Right kidney (tissue), 1 donor: ENCODE measurements at regions not wholly inside any gene's neighbourhood (a gene's known extent, or its start where the extent isn't known, plus 50 kb on each side); places are given as distances from the start of the nearest gene placed in this dataset.

Experiments used
- DNase-seq: peaks from one replicate; pipeline ENCODE4 v3.0.0-alpha.2; 2016

DNA sequence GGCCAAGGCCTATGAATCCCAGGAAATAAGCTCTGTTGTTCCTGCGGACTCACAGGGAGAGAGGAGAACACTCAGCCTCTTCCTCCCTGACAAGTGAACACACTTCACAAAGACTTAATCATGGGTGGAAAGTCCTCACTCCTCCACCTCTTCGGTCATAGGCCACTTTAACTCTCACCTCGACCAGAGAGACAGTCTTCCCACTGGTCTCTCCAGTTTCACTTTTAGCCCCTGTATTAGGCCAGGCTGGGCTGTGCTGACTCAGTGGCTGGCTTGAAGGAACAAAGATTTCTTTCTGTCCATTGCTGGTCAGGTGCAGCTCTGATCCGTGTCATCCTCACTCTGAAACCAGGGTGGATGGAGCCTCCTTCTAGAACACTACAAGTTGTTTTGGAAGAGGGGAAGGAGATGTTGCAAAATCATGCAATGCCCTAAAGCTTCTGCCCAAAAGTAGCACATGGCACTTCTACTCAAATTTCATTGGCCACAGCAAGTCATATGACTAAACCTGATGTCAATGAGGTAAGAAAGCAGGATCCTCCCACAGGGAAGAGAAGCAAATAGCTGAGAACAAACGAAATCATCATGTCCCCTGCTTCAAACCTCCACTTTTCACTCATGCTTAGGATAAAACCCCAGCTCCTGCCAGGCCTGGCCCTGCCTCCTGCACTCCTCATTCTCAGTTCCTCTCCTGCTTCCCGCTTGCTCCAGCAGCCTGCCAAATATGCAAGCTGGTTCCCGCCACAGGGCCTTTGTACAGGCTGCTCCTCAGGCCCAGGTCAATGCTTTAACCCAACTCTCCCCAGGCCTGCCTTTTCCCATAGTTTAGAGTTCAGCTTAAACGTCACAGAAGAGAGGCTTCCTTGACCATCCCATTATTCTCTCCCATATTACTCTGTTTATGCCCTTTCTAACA, 150.5 kb upstream of the RUNX3 start:
- no peak for DNase-seq

DNA sequence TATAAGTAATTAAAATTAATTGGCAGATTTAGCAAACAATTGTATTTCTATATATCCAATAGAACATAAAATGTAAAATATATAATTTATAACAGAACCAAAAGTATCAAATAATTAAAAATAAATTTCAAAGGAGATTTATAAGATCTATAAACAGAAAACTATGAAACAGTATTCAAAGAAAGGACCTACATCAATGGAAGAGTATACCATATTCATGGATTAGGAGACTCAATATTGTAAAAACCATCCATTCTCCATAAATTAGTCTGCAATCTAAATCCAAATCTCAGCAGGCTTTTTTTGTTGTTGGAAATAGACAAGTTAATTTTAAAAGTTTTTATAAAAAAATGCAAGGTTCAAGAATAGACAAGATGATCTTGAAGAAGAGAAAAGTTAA, 149.0 kb upstream of the RUNX3 start:
- DNase-seq: no peak

DNA sequence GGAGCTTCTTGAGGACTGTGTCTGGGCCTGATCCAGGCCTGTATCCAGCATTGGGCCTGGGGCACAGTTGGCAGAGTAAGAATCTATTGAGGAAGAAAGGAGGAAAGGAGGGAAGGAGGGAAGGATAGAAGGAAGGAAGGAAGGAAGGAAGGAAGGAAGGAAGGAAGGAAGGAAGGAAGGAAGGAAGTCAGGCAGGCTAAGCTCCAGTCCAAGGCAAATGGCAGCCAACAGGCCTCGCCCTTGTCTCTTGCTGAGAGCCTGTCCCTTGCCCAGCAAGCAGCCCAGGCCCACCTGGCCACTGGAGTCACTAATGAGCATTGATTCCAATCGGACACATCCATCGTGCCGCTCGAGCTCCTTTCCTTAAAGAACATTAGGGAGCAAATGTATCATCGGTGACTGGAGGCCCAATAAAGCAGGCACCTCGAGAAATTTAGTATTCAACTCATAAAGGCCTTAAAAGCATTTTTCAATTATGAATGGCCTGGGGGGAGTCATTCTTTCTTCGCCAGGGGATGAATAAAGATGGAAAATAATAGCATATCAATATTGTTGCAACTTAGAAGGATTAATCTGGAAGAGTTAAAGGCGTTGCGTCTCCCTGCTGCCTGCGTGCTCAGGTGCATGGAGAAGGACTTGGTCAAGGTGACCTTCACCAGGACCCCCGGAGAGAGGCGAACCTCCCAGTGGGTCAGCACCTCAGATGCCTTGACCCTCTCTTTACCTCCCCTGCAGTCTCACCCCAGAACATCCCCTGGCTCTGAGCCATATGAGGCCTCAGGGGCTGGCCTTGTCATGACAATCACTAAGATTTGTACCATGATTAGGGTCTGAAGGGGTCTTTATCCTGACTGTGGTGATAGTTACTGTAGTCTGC, 144.5 kb upstream of the RUNX3 start:
- no peak for DNase-seq

DNA sequence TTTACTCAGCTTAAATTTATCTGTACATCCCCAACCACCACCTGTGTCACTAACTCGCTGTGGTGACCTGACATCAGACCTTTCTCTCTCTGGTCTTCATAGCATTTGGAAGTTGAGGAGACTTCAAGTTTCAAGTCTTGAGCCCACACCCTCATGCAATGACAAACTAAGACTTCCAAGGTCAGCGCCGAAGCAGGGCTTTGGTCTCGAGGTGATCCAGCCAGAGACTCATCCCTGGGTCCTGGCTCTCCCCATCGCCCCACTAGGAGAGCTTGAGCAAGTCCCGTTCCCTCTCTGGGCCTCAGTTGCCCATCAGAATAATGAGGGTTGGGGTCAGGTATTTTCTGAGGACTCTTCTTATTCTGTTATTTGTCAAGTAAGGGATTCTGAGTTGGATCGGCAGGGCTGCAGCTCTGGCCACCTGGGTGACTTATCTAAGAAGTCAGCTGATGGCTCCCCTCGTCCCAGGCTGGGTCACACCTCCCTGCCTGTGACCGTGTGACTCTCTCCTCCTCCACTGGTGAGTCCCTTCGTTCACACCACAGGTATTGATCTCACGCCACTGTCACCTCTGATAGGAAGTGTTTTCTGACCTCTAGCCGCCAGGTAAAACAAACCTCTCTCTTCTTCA, 143.7 kb upstream of the RUNX3 start:
- no peak for DNase-seq

DNA sequence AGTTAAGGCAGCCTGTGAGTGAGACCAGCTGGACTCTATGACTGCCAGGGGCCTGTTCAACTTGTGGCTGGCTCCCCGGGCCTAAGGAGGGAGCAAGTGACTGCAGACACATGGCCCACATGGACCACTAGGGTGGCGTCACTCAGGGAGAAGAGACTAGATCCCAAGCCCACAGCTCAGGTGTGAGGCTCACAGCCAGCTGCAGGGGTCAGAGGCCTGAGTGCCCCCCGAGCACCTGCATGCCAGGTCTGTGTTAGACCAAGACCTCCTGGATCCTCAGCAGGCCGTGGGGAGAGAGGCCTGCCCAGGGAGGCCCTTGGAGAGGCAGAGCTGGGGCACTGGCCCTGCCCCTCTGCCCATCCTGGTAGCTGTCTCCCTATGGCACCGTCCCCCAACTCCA, 142.4 kb upstream of the RUNX3 start:
- DNase-seq: no peak

DNA sequence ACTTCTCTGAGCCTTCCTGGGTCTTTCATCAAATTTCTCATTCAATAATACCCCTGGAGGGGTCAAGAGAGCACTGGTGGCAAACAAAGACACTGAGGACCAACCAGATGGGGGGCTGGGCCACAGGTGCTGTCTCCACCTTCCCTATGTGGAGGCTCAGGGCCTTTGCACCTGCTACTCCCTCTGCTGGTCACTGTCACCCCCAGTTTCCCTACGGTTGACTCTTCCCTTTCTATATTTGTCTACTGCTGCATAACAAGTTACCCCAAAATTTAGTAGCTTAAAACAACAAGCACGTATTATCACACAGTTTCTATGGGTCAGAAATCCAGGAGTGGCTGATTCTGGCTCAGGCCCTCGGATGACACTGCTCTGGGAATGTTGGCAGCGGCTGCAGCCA, 138.8 kb upstream of the RUNX3 start:
- no peak for DNase-seq

DNA sequence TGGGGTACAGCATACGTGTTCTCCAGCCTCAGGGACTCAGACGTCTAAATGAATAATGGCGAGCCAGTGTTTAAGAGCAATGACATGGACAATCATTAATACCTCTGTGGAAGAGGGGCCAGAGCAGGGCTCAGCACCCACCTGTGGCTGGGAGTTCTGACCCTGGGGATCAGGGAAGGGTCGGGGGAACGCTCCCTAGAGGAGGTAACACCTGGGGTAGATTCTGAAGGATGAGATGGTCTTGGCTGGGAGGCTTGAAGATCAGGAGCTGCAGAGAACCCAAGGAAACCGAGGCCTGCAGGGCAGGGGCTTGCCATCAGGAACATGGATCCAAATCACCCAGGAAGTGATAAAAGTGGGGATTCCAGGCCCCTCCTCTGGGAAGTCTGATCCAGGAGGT, 138.2 kb upstream of the RUNX3 start:
- DNase-seq: no peak

DNA sequence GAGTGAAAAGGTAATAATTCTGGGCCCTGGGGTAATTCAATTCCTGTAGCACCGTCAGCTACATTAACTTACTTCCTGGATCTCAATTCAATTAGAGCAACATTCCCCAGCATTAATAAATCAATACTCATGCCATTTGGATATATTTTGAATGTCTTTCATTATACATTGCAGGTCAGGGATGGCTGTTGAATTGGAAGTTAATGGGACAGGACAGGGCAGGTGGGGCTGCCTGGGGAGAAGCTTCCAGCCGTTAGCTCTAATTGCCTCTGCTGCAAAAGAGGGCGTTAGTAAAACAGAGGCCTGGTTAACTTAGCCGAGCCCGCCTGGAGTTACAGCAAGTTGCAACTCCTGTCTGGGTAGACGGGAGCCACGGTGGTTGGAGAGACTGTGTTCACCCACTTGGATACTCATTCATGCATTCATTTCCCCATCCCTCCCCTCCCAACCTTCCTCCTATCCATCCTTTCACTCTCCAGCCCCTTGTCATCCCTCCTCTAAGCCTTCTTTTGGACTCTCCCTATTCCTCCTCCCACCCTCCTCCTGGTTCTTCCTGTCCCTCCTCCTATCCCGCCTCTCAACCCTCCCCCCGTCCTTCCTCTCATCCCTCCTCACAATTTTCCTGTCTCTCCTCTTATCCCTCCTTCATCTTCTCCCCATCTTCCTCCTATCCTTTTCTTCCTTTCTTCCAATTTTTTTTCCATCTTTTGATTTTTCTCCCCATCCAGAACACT, 137.6 kb upstream of the RUNX3 start:
- no peak for DNase-seq

DNA sequence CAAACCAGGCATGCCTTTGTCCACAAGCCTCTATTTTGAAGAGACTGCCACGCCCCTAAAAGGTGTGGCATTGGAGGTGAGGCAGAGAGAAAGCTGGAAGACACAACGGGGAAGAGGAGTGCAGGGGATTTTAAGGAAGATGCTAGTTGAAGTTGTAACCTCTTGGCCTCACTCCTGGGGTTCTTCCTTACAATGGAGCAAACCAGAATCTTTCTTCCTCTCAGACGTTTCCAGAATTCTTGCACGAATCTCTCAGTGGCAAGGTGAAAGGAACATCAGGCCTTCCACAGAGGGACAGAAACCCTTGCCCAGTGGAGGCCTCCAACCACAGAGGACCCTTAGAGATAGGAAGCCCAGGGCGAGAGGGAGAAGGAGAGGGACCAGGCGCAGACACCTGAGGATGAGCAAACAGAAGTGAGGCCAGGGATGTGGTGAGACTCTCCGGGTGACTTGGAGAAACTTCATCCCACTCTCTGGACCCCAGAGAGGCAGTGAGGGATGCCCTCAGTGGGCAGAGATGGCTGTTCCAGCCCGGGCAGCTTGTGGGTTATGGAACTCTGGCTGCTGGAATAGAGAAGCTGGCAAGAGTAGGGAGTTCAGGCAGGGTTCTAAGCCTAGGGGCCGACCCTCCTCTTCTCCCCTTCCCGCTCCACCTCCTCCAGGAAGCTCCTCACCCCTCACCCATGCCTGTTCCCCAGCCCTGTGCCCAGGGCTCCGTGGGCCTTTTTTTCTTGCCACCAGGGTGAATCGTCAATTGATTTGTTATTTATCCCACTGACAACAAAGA, 136.8 kb upstream of the RUNX3 start:
- DNase-seq: no peak

DNA sequence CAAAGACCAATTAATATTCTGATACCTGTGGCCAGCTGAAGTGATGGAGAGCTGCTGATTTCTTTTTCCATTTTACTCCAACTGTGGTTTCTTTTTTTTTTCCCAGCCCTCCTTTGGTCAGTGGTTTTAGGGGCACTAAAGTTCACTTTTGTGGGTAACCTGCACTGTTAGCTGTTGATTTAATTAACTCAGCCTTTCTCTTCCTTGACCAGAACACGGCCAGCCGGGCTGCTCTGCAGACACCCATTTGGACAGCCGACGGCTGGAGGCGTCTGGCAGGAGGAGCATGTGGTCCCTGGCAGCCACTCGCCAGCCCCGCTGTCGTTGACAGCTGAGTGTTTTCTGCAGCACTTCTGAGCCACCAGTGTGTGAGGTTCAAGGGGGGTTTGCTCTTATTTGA, 136.2 kb upstream of the RUNX3 start:
- no peak for DNase-seq

DNA sequence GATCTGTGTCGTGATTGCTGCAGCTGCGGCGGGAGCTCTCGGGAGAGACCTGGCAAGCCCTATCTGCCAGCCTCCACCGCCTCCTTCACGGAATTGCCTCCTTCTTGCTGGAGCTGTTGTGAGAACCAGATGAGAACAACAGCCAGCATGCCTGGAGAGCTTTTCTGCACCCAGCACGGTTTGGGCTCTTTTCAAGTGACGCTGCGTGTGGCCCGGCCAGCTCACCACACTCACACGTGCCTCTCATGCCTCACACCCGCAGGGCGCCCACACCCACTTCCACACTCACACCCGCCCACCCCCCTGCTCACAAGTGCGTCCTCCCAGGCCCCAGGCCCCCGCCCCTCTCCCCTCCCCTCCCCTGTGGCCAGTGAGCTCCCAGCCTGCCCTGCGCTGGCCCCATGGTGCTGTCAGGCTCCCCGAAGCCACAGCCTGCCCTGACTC, 135.7 kb upstream of the RUNX3 start:
- DNase-seq: no peak

DNA sequence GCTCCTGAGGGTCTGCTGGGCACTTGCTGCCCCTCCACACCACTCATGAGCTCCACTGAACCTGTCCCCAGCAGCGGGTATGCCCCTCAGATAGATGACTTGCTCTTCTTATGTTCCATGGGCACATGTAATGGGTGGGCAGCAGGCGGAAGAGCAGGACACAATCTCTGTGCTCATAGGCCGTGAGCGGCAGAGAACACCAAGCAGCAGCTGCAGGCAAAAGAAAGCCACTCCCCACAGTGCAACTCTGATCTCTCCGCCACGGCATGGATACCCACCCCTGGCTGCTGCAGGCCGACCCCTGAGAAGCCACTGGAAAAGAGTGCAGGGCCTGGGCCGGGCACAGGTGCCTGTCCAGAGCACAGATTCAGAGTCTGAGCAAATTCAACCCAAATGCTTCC, 135.2 kb upstream of the RUNX3 start:
- no peak for DNase-seq

DNA sequence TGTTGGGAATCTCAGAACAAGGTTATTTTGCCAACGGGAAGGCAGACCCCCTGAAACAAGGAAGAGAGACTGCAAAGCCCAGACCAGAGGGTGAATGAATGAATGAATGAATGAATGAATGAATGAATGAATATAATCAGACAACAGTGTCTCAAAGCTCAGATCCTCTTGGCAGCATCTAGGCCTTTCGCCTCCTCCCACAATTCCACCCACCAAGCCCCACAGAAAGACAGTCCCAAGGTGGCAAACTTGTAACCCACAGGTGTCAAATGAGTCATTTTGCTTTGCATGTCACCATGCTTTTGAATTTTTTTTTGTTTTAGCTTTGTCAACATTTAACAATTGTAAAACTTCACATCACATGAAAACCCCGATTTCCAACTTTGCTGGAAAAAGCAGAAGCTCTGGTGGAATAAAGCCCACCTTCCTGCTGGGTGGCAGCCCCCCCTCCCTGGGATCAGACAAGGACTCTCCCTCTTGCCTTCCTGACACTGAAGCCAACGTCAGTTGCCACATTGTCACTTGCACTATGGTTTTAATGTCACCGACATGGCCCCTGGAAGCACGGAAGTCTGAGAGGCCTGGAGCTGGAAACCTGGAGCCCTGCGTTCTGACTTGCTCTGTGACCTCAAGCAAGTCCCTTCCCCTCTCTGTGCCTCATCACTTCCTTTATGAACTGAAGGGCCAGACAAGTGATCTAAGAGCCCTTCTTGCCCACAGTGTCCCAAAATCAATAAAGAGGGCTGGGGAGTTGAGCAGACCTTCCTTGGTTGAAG, 134.6 kb upstream of the RUNX3 start:
- DNase-seq: no peak

DNA sequence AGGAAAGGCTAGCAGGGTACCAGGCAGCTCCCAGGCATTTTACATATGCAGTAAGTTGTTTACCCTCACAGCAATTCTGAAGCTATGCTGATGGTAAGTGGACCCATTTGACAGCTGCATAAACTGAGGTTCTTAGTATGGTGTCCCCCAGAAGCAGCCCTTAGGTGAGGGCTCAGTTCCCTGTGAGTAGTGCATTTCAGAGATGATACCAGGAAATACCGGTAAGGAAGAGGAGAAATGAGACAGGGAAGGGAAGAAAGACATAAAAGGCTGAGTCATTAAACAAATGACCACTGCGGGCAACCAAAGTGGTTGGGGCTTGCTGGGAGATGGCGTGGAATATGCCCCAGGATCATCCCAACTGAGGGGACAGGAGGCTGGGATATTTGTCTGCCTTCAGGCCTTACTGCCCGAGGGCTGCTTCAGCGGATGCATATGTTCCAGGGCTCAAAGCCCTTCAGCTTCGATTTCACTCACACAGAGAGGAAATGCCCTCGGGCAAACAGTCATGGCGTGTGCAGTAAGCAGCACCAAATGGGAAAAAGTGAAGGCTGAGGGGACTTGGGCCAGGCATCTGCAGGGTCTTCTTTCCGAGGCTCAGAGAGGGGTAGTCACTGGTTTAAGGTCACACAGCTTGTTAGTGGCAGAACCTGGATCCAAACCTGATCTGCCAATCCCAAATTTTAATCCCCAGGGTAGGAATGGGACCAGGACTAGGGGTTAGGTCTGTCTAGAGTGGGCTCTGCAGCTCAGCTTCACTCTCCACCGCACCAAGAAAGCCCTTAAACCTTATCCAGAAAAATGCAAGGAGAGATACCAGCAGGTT, 133.7 kb upstream of the RUNX3 start:
- no peak for DNase-seq

DNA sequence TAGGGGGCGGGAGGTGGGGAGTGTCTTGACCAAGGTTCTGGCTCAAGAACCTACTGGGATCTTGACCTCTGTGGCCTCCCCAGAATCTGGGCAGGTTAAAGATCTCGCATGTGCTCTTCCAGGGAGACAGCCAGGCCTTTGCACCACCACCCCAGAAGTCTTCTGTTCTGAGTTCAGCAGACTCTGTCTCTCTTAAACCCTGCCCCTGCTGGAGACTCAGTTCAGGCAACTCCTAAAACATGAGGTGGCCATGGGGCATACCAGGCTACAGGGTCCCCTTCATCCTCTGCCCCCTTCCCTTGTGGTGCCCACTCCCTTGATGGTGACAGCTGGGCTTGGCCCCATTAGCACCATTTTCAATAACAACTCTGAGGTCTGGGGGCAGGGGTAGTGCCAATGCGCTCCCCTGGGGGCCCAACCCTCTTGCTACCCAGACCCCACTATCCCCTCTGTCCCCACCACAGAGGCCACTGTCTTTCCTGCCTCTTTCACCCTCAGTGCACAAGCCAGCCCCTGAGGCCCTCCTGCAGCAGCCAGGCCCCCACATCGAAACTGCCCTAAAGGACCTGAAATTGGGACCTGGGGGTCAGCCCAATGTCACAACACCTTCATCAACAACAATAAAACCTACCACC, 132.7 kb upstream of the RUNX3 start:
- no peak for DNase-seq

DNA sequence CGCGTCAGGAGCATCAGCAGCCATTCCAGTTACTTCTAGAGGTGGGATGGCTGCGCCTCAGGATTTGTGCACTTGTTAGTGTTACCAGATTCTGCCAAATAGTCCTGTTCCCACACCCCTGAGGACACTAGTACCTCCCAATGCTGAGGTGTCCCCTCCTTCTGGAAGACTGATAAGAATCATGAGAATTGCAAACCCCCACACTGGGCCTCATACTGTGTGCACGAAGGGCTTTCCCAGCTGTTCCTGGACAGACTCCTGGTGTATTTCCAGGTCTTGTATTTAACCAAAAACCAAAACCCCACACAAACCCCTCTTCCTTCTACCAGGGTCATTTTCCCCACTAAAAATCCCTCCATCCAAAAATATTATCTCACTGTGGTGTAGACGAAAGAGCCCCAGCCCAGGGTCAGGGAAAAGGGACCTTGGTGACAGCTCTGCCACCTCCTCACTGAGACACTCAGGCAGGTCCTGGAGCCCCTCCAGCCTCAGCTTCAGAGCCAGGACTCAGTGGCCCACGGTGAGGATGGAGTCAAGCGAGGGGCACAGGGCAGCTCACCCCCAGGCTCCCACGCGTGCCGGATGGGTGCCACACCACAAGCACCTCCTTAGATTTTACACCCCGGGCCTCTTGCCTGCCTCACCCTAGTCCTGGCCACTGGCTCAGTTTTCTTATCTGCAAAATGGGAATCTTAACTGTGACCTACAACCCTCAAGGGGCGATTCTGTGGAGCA, 131.4 kb upstream of the RUNX3 start:
- no peak for DNase-seq

DNA sequence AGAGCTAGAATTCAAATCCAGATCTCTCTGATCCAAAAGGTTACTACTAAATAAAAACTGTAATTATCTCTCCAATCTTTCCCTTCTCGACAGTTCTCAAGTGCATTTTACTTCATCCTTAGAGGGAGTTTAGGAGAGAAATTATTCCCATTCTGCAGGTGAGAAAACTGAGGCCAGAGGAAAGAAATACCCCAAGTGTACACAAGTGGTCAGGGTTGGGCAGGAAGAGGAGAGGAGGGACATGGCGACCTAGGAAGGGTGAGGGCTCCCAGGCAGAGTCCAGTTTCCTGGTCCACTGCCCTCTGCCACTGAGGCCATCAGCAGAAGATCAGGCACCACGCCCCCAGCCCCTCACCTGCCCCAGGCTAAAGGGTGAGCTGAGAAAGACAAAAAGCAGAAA, 127.1 kb upstream of the RUNX3 start:
- DNase-seq: no peak

DNA sequence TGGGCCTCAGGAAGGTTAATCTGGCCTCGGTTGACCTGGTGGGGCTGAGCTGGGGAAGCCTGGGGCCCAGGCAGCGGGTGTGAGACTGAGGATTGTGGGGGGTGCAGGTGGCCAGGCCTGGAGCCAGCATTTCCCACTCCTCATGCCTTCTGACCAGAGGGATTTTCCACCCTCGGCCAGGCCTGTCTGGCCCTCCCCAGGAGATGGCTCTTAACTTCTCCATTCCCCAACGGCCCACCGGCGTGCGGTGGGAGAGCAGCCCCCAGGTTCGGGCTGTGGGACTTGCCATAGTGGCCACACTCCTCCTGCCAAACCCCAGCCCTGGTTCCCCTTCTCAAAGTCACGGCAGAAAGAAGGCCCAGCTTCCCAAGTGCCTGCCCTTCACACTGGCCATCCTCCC, 126.5 kb upstream of the RUNX3 start:
- DNase-seq: no peak
